BE2C (cell line): ENCODE measurements at regions not wholly inside any gene's neighbourhood (a gene's known extent, or its start where the extent isn't known, plus 50 kb on each side); places are given as distances from the start of the nearest gene placed in this dataset.

ENCODE experiments used
- DNase-seq: peaks from one replicate; pipeline ENCODE4 v3.0.0-alpha.2; 2020
- H3K27me3 ChIP-seq: fragments of 250-450 bp; sonication (Bioruptor Pico); 2 replicates; pipeline ENCODE4 v1.5.1; 2020; ENCODE audit warnings: mild to moderate bottlenecking
- H3K36me3 ChIP-seq: fragments of 250-450 bp; sonication (Bioruptor Pico); 2 replicates; pipeline ENCODE4 v1.5.1; 2020; ENCODE audit warnings: mild to moderate bottlenecking
- H3K4me1 ChIP-seq: fragments of 250-450 bp; sonication (Bioruptor Pico); 2 replicates; pipeline ENCODE4 v1.5.1; 2020
- H3K4me3 ChIP-seq: 2 replicates; pipeline ENCODE4 v1.5.1; 2011; ENCODE audit warnings: low read depth, low read length
- H3K9me3 ChIP-seq: fragments of 250-450 bp; sonication (Bioruptor Pico); 2 replicates; pipeline ENCODE4 v1.5.1; 2020
- TF ChIP-seq, protein P1 (sequence below): IDR thresholded peaks from 2 replicates; pipeline ENCODE4 v1.5.1; 2012; ENCODE audit warnings: mild to moderate bottlenecking, low read depth, low read length

DNA sequence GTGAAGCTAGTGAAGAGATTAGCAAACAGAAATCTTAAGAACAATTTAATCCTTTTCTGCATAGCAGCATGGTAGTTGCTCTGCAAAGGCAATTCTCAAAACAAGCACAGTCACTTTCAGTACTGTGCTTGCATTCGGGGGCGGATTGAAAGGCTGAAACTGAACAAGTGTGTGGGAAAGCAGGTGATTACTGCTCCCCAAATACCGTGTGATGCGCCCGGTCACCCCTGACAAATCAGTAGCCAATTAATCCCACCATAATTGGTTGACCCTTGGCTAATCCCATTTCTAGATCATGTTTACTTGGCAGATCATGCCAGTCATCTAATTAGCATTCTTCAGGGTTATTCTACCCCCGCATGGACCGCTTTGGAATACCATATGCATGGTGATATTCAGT is 76.5 kb upstream of the ADRB1 start:
- H3K9me3 ChIP-seq, result no peaks in the 10 kb centered on the region
- H3K4me1 ChIP-seq, result no peaks in the 10 kb centered on the region
- H3K4me3 ChIP-seq, result no peak overlapping the region
- H3K36me3 ChIP-seq, result no peaks in the 10 kb centered on the region
- TF ChIP-seq, protein P1, sequence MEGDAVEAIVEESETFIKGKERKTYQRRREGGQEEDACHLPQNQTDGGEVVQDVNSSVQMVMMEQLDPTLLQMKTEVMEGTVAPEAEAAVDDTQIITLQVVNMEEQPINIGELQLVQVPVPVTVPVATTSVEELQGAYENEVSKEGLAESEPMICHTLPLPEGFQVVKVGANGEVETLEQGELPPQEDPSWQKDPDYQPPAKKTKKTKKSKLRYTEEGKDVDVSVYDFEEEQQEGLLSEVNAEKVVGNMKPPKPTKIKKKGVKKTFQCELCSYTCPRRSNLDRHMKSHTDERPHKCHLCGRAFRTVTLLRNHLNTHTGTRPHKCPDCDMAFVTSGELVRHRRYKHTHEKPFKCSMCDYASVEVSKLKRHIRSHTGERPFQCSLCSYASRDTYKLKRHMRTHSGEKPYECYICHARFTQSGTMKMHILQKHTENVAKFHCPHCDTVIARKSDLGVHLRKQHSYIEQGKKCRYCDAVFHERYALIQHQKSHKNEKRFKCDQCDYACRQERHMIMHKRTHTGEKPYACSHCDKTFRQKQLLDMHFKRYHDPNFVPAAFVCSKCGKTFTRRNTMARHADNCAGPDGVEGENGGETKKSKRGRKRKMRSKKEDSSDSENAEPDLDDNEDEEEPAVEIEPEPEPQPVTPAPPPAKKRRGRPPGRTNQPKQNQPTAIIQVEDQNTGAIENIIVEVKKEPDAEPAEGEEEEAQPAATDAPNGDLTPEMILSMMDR, result no peak
- no peak for DNase-seq
- no peaks in the 10 kb centered on the region for H3K27me3 ChIP-seq

DNA sequence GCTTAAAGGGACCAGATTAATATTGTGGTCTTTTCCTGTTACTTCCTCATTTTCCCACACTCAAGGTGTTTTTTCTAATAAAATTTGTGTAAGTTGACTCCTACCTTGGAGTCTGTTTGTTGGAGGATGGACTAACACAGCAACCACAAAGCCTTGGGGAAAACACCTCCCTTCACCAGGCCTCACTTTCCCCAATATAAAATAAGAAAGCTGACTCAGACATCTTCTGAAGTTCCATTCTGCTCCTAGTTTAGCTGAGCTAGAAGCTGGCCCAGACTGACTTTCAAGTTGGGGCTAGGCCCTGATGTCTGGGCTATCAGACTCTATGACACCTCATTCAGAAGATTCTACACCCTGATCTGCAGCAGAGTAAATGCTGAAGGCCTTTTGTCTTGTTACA is 73.0 kb upstream of the ADRB1 start:
- no peaks in the 10 kb centered on the region for H3K4me1 ChIP-seq
- TF ChIP-seq, protein P1, result no peak
- no peaks in the 10 kb centered on the region for H3K36me3 ChIP-seq
- H3K4me3 ChIP-seq, result no peak overlapping the region
- 0 out of 2 replicates have a peak, but pooled peaks cover 6% of the 10 kb centered on the region for H3K27me3 ChIP-seq
- DNase-seq, result no peak
- H3K9me3 ChIP-seq, result no peaks in the 10 kb centered on the region

DNA sequence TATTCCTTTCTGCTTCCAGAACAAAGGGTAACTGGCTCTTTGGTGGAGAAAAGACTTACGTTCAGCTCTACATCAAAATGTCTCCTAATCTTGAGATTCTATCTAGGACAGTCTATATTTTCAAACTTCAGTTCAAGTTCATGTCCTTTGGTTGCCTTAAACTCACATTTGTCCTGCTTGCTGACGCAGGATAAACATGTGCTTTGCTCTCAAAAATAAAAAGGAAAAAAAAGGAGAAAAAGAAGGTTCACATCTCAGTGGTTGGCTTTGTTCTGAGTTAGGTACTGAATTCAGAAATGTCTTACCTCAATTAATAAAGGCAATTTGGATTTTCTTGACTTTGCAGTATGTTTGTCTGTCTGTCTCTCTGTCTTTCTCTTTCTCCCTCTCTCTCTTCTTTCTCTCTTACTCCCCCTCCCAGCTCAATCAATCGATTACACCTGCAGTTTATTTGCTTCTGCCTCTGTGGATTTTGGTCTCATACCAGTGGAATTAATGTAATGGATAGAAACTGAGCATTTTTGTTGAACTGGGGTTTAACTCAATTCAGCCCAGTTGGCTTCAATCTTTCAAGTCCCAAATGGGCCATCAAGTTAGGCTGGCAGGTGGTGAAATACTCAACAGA is 72.2 kb upstream of the ADRB1 start:
- no peak for DNase-seq
- Histone ChIP-seq H3K4me3 (no peak overlapping the region), H3K36me3 (no peaks in the 10 kb centered on the region), H3K9me3 (no peaks in the 10 kb centered on the region), H3K27me3 (0 out of 2 replicates have a peak, but pooled peaks cover 6% of the 10 kb centered on the region), H3K4me1 (no peaks in the 10 kb centered on the region)
- TF ChIP-seq, protein P1, result no peak

DNA sequence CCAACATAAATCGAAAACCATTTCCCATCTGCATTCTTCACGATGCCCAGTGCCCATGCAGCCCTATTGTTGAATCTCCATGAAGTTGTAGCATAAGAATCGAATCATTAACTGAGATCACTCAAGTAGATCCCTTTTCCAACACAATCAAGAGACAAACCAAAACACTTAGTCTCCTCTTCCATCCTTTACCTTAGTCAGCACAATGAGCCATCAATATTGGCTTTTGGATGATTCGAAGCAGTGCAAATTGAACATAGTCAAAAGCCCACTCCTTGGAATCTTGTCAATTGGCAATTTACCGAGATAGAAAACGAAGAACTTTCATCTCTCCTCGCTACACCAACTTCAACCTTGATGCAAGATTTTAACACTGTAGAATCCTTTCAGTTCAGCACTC is 66.5 kb upstream of the ADRB1 start:
- TF ChIP-seq, protein P1, result no peak
- Histone ChIP-seq H3K9me3 (no peaks in the 10 kb centered on the region), H3K36me3 (no peaks in the 10 kb centered on the region), H3K27me3 (0 out of 2 replicates have a peak, but pooled peaks cover 6% of the 10 kb centered on the region), H3K4me1 (no peaks in the 10 kb centered on the region), H3K4me3 (no peak overlapping the region)
- no peak for DNase-seq

DNA sequence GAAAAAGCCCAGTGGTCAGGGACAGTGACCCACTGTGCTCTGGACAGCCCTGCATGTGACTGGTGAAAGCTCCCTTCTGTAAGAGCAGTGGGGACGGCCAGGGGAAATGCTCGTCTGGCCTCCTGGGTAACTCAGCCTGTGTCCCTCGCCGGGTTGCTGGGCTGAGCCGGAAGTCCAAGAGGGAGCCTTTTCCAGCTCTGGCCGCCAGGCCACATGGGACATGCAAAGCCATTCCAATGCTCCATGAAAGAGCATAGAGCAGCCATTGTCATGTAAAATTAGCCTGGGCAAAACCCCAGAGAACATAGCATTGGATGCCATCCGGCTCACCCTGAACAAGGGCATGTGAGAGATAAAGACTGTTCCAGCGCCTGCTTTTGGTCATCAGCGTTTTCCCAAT is 64.9 kb upstream of the ADRB1 start:
- H3K9me3 ChIP-seq, result no peaks in the 10 kb centered on the region
- H3K36me3 ChIP-seq, result no peaks in the 10 kb centered on the region
- H3K27me3 ChIP-seq, result 0 out of 2 replicates have a peak, but pooled peaks cover under 1% of the 10 kb centered on the region
- no peak for DNase-seq
- H3K4me1 ChIP-seq, result no peaks in the 10 kb centered on the region
- TF ChIP-seq, protein P1, result no peak
- no peak overlapping the region for H3K4me3 ChIP-seq

DNA sequence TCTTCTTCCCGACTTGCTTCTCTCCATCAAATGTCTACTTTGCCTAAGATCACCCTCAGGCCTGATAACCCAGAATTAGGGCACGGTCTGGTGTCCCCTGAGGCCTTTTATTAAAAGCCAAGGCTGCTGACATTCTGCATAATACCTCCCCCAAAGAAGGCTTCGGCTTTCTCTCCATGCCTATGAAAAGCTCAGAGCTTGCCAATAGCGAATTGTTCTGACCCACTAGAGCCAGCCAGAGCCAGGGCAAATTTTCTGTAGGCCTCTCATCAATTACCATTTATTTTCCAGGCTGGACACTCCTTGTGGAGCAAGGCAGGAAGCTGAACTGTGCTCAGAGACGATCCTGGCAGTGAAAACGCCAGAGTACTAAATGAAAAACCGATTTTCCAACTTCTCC is 64.3 kb upstream of the ADRB1 start:
- no peaks in the 10 kb centered on the region for H3K9me3 ChIP-seq
- TF ChIP-seq, protein P1, result no peak
- no peak overlapping the region for H3K4me3 ChIP-seq

More for the DNA sequence above, 64.3 kb upstream of the ADRB1 start:
- Histone ChIP-seq H3K27me3 (no peaks in the 10 kb centered on the region), H3K36me3 (no peaks in the 10 kb centered on the region), H3K4me1 (no peaks in the 10 kb centered on the region)
- DNase-seq, result no peak
